SK-N-SH (cell line): ENCODE measurements at regions not wholly inside any gene's neighbourhood (a gene's known extent, or its start where the extent isn't known, plus 50 kb on each side); places are given as distances from the start of the nearest gene placed in this dataset.

ENCODE experiments used
- CTCF ChIA-PET: fragments of 300-600, 350-600 bp; formaldehyde crosslinking; extraction: SDS; loops from one replicate; lab custom pipeline; 2021; lab: Yijun Ruan, JAX
- POLR2A ChIA-PET: fragments of 350-600 bp; sonication (Branson Sonifier 250); formaldehyde crosslinking; extraction: SDS; loops from one replicate; lab custom pipeline; 2020; ENCODE audit warnings: antibody characterized with exemption, inconsistent platforms; lab: Yijun Ruan, JAX
- DNase-seq: peaks from one replicate; pipeline ENCODE4 v3.0.0; 2012
- H2AFZ ChIP-seq: fragments of 200-600 bp; sonication (generic); 2 replicates; pipeline ENCODE4 v1.8.1; 2016; ENCODE audit warnings: antibody characterized with exemption, mild to moderate bottlenecking, low read depth
- H3F3A ChIP-seq: fragments of 200-600 bp; sonication (generic); replicated peaks from 2 replicates; pipeline ENCODE3; 2016; ENCODE audit warnings: antibody characterized with exemption, mild to moderate bottlenecking; ENCODE audit not compliant: insufficient read depth
- H3K27ac ChIP-seq, 2 experiments: fragments of 200-500 bp in 1 of 2; fragments of 200-600 bp in 1 of 2; sonication (Bioruptor generic) in 1 of 2; sonication (generic), shearing (Covaris generic) in 1 of 2; 2 replicates each; pipeline versions ENCODE4 v1.5.1 to v1.6.1; 2014 to 2016; ENCODE audit warnings: low read depth in 2 of 2, inconsistent platforms in 1 of 2, low read length in 1 of 2, mild to moderate bottlenecking in 1 of 2, mixed read lengths in 1 of 2
- H3K27me3 ChIP-seq: fragments of 200-600 bp; sonication (generic), shearing (Covaris generic); 2 replicates; pipeline ENCODE4 v1.6.1; 2016; ENCODE audit warnings: mixed run types; ENCODE audit not compliant: insufficient read depth
- H3K36me3 ChIP-seq, 2 experiments: fragments of 200-500 bp in 1 of 2; fragments of 200-600 bp in 1 of 2; sonication (Bioruptor generic) in 1 of 2; sonication (generic) in 1 of 2; replicated peaks in 1 of 2; 2 replicates each; pipeline versions ENCODE3 to v1.5.1; 2014 to 2016; ENCODE audit warnings: low read length in 1 of 2, mild to moderate bottlenecking in 1 of 2; ENCODE audit not compliant: insufficient read depth in 2 of 2, control insufficient read depth in 1 of 2
- H3K4me1 ChIP-seq, 2 experiments: fragments of 200-500 bp in 1 of 2; fragments of 200-600 bp in 1 of 2; sonication (Bioruptor generic) in 1 of 2; sonication (generic), shearing (Covaris generic) in 1 of 2; 2 replicates each; pipeline versions ENCODE4 v1.5.1 to v1.6.1; 2014 to 2016; ENCODE audit warnings: low read depth in 1 of 2, low read length in 1 of 2, mixed run types in 1 of 2; ENCODE audit not compliant: insufficient read depth in 2 of 2, control insufficient read depth in 1 of 2
- H3K4me2 ChIP-seq: fragments of 200-600 bp; sonication (generic), shearing (Covaris generic); 2 replicates; pipeline ENCODE4 v1.6.1; 2017; ENCODE audit warnings: mixed run types
- H3K4me3 ChIP-seq, 2 experiments: fragments of 200-500 bp in 1 of 2; fragments of 200-600 bp in 1 of 2; sonication (Bioruptor generic) in 1 of 2; sonication (generic), shearing (Covaris generic) in 1 of 2; 2 replicates each; pipeline versions ENCODE4 v1.5.1 to v1.8.1; 2014 to 2016; ENCODE audit warnings: low read depth in 2 of 2, inconsistent platforms in 1 of 2, low read length in 1 of 2, mild to moderate bottlenecking in 1 of 2, mixed read lengths in 1 of 2, moderate library complexity in 1 of 2
- H3K79me2 ChIP-seq: fragments of 200-600 bp; sonication (generic); 2 replicates; pipeline ENCODE4 v1.8.1; 2017; ENCODE audit warnings: mild to moderate bottlenecking; ENCODE audit not compliant: insufficient read depth
- H3K9ac ChIP-seq: fragments of 200-600 bp; sonication (generic); 2 replicates; pipeline ENCODE4 v1.6.1; 2017; ENCODE audit warnings: mixed run types
- H3K9me2 ChIP-seq: fragments of 200-600 bp; sonication (generic); 2 replicates; pipeline ENCODE4 v1.6.1; 2017; ENCODE audit warnings: mixed run types
- H3K9me3 ChIP-seq: fragments of 200-600 bp; sonication (generic); 2 replicates; pipeline ENCODE4 v1.6.1; 2017; ENCODE audit warnings: mixed run types, mild to moderate bottlenecking, moderate library complexity
- H4K20me1 ChIP-seq: fragments of 200-600 bp; sonication (generic); 2 replicates; pipeline ENCODE4 v1.6.1; 2017; ENCODE audit warnings: mild to moderate bottlenecking, mixed run types; ENCODE audit not compliant: insufficient read depth
- ELF1 ChIP-seq: IDR thresholded peaks from 2 replicates; pipeline ENCODE4 v1.4.0; 2012
- EP300 ChIP-seq, 2 experiments: IDR thresholded peaks; 2 replicates each; pipeline versions ENCODE4 v1.4.0 to v1.6.1; 2012; ENCODE audit warnings: borderline replicate concordance in 1 of 2, low read depth in 1 of 2, low read length in 1 of 2
- EZH2phosphoT487 ChIP-seq: fragments of 200-600 bp; sonication (generic); IDR thresholded peaks from 2 replicates; pipeline ENCODE4 v1.6.1; 2017; ENCODE audit warnings: low read depth, mixed run types, mild to moderate bottlenecking, antibody characterized with exemption, moderate library complexity, borderline replicate concordance
- FOXM1 ChIP-seq: IDR thresholded peaks from 2 replicates; pipeline ENCODE4 v1.4.0; 2012; ENCODE audit warnings: low read depth, mild to moderate bottlenecking
- GATA2 ChIP-seq: sonication (generic); formaldehyde crosslinking; IDR thresholded peaks from 2 replicates; pipeline ENCODE4 v1.5.0; 2020; ENCODE audit warnings: mild to moderate bottlenecking, missing genetic modification reagents
- NFIC ChIP-seq: IDR thresholded peaks from 2 replicates; pipeline ENCODE4 v1.4.0; 2012; ENCODE audit warnings: borderline replicate concordance
- NRF1 ChIP-seq: IDR thresholded peaks from 2 replicates; pipeline ENCODE4 v1.6.1; 2012; ENCODE audit warnings: low read depth, mild to moderate bottlenecking, low read length
- POLR2AphosphoS5 ChIP-seq: IDR thresholded peaks from 2 replicates; pipeline ENCODE4 v1.6.1; 2012; ENCODE audit warnings: low read depth, low read length
- RFX5 ChIP-seq: IDR thresholded peaks from 2 replicates; pipeline ENCODE4 v1.6.1; 2012; ENCODE audit warnings: mild to moderate bottlenecking, improper control_type of control experiment, low read length
- RXRA ChIP-seq: IDR thresholded peaks from 2 replicates; pipeline ENCODE4 v1.4.0; 2012; ENCODE audit warnings: low read depth, mild to moderate bottlenecking, borderline replicate concordance
- TAF1 ChIP-seq: IDR thresholded peaks from 2 replicates; pipeline ENCODE4 v1.6.1; 2012; ENCODE audit warnings: low read depth, mild to moderate bottlenecking, low read length, moderate library complexity, borderline replicate concordance
- YY1 ChIP-seq: IDR thresholded peaks from 2 replicates; pipeline ENCODE4 v1.4.0; 2012; ENCODE audit warnings: low read depth, mild to moderate bottlenecking
- WGBS: methylation state at CpG from one replicate; pipeline ENCODE4 v1.1.6; 2017; ENCODE audit warnings: low lambda C conversion rate; 5-methylcytosine and 5-hydroxymethylcytosine counted together
- TF ChIP-seq, protein P1 (sequence below): IDR thresholded peaks from 2 replicates; pipeline ENCODE4 v1.6.1; 2012; ENCODE audit warnings: mild to moderate bottlenecking, low read depth, low read length, moderate library complexity
- TF ChIP-seq, protein P2 (sequence below): fragments of 150-350 bp; IDR thresholded peaks from 2 replicates; pipeline ENCODE4 v1.6.1; 2017; ENCODE audit warnings: antibody characterized with exemption, low read length, low read depth, borderline replicate concordance

DNA sequence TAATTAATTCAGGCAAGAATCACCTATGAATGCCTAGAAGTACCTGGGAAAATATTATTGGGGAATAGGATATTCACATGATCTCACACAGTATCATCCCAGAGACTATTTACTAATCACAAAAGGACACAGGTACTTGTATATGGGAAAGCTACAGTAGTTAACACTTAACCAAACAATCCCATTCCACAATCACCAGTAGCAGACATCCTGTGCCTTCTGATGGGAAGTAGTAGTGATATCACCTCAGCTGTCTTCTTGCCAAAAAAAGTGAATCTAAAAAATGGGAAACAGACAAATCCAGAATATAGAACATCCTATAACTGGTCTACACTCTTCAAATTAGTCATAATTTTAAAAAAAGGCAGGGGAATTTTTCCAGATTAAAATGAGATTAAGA lies 75.6 kb upstream of the CCDC150 start:
- DNase-seq = no peak
- Histone ChIP-seq H3K4me2 (no peak overlapping the region), H3K4me1 (peaks cover 0 to 16% of the 10 kb centered on the region in 2 experiments; a peak in 2 of 4 replicates), H3K27ac (no peak overlapping the region), H3K79me2 (no peaks in the 10 kb centered on the region), H3K9ac (no peak overlapping the region), H3F3A (peaks cover 4% of the 10 kb centered on the region), H3K4me3 (no peak overlapping the region), H2AFZ (no peak overlapping the region), H3K9me2 (no peaks in the 10 kb centered on the region), H3K27me3 (no peaks in the 10 kb centered on the region), H3K9me3 (0 out of 2 replicates have a peak, but pooled peaks cover 6% of the 10 kb centered on the region), H3K36me3 (no peaks in the 10 kb centered on the region), H4K20me1 (no peaks in the 10 kb centered on the region)
- TF ChIP-seq EP300 (IDR thresholded peaks at IDR 0.05; ENCODE audit: borderline replicate concordance in 1 of 2, low read depth in 1 of 2, low read length in 1 of 2) = no peak
- TF ChIP-seq, protein P1, sequence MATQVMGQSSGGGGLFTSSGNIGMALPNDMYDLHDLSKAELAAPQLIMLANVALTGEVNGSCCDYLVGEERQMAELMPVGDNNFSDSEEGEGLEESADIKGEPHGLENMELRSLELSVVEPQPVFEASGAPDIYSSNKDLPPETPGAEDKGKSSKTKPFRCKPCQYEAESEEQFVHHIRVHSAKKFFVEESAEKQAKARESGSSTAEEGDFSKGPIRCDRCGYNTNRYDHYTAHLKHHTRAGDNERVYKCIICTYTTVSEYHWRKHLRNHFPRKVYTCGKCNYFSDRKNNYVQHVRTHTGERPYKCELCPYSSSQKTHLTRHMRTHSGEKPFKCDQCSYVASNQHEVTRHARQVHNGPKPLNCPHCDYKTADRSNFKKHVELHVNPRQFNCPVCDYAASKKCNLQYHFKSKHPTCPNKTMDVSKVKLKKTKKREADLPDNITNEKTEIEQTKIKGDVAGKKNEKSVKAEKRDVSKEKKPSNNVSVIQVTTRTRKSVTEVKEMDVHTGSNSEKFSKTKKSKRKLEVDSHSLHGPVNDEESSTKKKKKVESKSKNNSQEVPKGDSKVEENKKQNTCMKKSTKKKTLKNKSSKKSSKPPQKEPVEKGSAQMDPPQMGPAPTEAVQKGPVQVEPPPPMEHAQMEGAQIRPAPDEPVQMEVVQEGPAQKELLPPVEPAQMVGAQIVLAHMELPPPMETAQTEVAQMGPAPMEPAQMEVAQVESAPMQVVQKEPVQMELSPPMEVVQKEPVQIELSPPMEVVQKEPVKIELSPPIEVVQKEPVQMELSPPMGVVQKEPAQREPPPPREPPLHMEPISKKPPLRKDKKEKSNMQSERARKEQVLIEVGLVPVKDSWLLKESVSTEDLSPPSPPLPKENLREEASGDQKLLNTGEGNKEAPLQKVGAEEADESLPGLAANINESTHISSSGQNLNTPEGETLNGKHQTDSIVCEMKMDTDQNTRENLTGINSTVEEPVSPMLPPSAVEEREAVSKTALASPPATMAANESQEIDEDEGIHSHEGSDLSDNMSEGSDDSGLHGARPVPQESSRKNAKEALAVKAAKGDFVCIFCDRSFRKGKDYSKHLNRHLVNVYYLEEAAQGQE = no peak
- no peak for TF ChIP-seq NRF1
- TF ChIP-seq RXRA = no peak
- no peak for TF ChIP-seq TAF1
- TF ChIP-seq ELF1 = no peak
- TF ChIP-seq RFX5 = no peak
- no peak for TF ChIP-seq GATA2
- TF ChIP-seq POLR2AphosphoS5 = no peak
- TF ChIP-seq, protein P2, sequence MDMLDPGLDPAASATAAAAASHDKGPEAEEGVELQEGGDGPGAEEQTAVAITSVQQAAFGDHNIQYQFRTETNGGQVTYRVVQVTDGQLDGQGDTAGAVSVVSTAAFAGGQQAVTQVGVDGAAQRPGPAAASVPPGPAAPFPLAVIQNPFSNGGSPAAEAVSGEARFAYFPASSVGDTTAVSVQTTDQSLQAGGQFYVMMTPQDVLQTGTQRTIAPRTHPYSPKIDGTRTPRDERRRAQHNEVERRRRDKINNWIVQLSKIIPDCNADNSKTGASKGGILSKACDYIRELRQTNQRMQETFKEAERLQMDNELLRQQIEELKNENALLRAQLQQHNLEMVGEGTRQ = no peak
- TF ChIP-seq YY1 = no peak
- no peak for TF ChIP-seq EZH2phosphoT487
- CTCF ChIA-PET = interaction anchor here (2.0 kb wide), 2 partner anchors 29 to 266 kb away, joined by 4 to 6 read pairs; no protein-coding TSS in a partner anchor
- POLR2A ChIA-PET = no interaction called here

DNA sequence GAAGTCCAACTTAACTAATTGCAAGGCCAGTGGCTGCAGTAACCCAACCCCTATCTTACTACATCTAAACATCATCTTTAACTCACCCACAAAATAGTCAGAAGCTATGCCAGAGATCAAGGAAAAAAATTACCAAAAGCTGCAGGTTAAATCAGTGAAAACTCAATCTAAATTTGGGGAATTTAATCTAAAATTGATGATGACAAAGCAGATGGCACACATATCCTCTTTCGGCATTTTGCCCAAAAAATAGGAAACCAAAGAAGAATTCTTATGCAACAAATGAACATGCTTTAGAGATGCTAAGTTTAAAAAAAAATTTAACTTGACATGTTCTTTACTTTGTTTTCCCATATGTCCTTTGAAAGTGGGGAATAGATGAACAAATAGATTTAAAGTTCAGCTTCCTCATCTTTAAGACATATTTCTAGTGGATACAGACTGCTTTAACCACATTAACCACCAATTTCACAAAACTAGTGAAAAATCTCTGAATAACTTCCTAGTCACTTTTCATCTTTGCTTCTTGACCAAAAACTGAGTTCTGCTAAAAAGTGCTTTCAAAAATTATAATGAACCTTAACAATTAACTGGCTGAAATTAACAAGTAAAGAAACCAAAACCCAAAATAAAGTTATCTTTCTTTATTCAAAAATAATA lies 74.3 kb upstream of the CCDC150 start:
- WGBS = 63% methylated on average over 1 of the region's 1 CpG
- no peak overlapping the region for H2AFZ ChIP-seq
- no peaks in the 10 kb centered on the region for H3K9me2 ChIP-seq
- no peaks in the 10 kb centered on the region for H3K36me3 ChIP-seq
- no peak overlapping the region for H3K4me2 ChIP-seq
- peaks cover 0 to 16% of the 10 kb centered on the region in 2 experiments; a peak in 2 of 4 replicates for H3K4me1 ChIP-seq
- ChIA-PET CTCF (interaction anchor here (0.6 to 2.0 kb wide), 2 partner anchors 27 to 77 kb away, joined by 4 to 6 read pairs; no protein-coding TSS in a partner anchor), POLR2A (no interaction called here)
- no peak overlapping the region for H3K4me3 ChIP-seq
- H3K79me2 ChIP-seq = no peaks in the 10 kb centered on the region
- no peaks in the 10 kb centered on the region for H3K27me3 ChIP-seq
- H3K9ac ChIP-seq = no peak overlapping the region
- no peak for DNase-seq
- no peaks in the 10 kb centered on the region for H4K20me1 ChIP-seq
- H3K9me3 ChIP-seq = 0 out of 2 replicates have a peak, but pooled peaks cover 6% of the 10 kb centered on the region
- H3K27ac ChIP-seq = no peak overlapping the region; a peak in 1 of 4 replicates
- peaks cover 4% of the 10 kb centered on the region for H3F3A ChIP-seq
- TF ChIP-seq NFIC (0 out of 2 replicates have a peak, but pooled peaks have one; percentile 20), FOXM1 (no peak)
